Stimulated activated CD8-positive, alpha-beta memory T cell treated with anti-CD3 and anti-CD28 coated beads, Interleukin-4, amount 100 ng/mL, for 4 hours (primary cell): ENCODE measurements at regions not wholly inside any gene's neighbourhood (a gene's known extent, or its start where the extent isn't known, plus 50 kb on each side); places are given as distances from the start of the nearest gene placed in this dataset.

ENCODE experiments used
- DNase-seq, 2 donors: peaks; one replicate each; pipeline ENCODE4 v3.0.0-alpha.2; 2020; ENCODE audit warnings: low read depth in 2 of 2, low spot score in 1 of 2

GRCh38 chr18:38353149-38353548 is 787.6 kb upstream of the CELF4 start:
- DNase-seq, result no peak

DNA sequence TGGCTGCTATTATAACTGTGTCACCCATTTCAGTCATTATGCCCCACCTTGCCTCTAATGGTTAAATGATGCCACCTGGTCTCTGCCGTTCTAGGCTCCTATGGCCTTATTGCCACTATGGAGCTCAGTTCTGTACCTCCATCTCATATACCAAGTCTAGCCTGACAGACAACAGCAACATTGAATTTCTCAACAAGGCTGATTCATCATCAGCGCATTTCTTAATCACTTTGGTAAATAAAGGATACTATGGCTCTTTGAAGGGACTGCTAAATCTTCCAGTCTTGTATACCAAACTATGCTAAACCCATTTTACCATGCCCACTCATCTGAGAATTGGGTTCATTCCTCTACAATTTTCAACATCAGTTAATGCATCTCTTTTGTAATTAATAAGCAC is 784.5 kb upstream of the CELF4 start:
- DNase-seq, result no peak

- no peak for DNase-seq
Observed at GRCh38 chr18:38330573-38330972, 765.0 kb upstream of the CELF4 start.

DNA sequence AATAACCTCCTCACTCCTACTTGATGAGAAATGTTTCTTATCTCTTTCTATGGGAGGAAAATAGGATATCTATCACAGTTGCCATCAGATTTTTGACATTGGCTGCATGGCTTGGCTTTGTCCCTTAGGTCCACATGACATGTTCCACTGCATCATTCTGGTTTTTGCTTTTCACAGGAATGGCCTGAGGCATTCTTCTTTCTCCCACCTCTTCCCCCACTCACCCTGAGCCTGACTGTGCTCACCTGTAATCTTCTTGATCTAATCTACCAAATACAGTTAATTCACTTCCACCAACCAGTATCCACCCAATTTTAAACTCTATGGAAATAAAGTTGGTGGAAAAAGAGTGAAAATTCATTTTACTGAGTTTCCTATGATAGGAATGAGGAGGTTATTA is 763.5 kb upstream of the CELF4 start:
- no peak for DNase-seq

DNA sequence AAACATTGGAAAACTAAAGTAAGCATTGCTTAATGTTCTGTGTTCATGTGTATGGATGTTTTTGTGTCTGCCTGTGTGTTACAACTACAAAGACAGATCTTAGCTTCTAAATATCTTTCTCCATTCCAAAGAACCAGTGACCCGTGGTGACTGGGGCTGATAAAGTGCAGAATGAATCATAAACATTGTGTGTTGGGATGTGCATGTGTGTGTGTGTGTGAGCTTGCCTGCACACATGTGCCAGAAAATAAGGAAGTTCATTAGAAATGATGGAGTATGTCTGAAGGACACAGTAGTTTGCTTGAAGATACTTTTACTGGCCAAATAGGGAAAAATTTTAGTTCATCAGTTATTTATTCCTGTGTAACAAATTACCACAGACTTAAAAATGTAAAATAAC is 756.6 kb upstream of the CELF4 start:
- no peak for DNase-seq

DNA sequence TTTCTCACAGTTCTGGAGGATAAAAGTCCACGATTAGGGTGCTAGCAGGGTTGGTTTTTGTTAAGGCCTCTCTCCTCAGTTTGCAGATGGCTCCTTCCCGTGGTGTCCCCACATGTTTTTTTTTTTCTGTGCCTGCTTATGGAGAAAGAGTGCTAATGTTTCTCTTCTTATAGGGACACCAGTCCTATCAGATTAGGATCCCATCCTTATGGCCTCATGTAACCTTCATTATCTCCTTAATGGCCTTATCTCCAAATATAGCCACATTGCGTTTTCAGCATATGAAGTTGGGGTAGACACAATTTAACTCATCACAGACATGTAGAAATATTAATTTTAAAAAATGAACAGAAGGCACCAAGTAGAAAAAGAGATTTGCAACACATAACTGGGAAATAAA is 755.7 kb upstream of the CELF4 start:
- DNase-seq, result no peak

GRCh38 chr18:38318416-38318815 is 752.8 kb upstream of the CELF4 start:
- no peak for DNase-seq

DNA sequence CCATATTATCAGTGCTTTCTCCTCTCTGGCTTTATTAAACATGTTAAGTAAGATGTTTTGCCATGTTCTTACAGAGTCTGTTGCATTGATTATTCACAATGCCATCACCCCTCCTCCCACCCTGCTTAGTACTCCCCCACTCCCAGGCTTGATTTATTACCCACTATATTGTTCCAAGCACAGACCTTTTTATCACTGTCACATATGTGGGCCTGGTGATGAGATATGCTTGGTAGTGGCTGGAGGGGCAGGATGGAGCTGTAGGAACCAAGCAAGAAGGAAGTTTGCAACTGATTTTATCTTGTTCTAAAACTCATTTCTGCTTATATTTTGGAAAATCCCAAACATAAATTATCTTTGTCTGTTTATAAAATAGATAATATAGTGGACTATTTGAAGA is 748.2 kb upstream of the CELF4 start:
- no peak for DNase-seq

DNA sequence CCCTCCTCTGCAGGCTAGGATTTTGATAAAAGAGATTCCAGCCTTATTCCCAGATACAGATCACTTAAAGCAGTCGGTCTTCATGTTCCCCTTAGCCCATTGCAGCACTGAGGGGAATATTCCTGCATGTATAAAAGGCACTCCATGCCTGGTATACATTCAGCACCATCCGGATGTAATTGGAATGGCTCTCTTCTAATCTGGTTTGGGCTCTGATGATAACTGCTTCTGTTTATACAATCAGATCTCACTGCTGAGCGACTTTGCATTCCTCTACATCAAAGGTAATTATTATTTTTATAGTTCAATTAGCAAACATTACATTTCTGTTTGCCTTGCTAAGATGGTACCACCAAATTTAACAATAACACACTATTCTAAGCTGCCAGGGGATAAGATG is 746.9 kb upstream of the CELF4 start:
- DNase-seq, result no peak

DNA sequence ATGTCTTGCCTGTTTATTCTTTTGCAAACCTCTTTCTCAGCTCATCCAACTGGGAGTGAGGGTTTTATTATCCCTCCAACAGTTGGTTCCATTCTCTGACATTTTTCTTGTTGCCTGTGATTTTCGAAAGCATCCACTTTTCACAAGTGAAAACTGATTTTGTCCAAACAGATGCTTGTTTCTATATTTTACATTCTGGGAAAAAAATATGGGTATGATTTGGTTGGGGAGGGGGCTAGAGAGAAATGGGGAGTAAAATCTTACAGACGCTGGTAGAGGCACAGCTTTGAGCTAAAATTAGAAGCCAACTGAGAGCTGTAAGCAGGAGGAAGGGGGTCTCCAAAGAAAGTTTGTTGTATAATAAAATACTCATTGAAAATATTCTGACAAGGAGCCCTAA is 745.3 kb upstream of the CELF4 start:
- DNase-seq, result no peak

DNA sequence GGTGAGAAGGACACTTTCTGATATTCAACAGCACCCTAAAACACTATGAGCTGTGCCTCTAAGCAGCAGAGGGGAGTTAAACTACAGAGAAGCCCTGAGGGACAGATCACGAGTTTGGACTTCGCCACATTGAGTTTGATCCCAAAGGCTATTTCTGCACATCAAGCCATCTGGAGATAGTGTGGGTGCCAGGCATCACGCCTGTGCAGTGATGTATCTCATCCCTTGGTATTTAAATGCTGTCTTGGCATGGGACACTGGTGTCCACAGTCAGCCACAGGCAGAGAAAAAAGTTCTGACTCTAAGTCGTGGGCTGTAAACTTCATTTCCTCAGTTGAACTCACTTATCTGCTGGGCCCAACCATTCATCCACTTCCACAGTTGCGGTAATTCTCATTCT is 742.3 kb upstream of the CELF4 start:
- DNase-seq, result no peak

DNA sequence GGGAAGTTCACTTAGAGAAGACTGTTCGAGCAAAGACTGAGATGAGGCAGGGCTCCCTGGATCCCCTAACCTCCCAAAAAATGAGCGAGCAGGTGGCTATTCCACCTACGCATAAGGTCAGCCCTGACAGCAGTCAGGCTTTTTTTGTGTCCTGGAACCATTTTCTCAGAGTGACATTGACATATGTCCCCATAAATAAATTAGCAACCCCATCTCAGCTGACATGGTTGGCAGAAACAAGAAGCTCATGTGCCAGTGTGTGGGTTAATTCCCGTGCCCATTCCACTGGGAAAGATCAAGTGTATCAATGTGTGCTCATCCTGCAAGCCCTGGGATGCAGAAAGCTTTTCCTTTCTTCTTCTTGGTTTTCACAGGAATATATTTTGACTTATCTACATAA is 740.4 kb upstream of the CELF4 start:
- DNase-seq, result no peak

GRCh38 chr18:38301621-38302020 is 736.0 kb upstream of the CELF4 start:
- no peak for DNase-seq

- no peak for DNase-seq
Observed at GRCh38 chr18:38297910-38298309, 732.3 kb upstream of the CELF4 start.

DNA sequence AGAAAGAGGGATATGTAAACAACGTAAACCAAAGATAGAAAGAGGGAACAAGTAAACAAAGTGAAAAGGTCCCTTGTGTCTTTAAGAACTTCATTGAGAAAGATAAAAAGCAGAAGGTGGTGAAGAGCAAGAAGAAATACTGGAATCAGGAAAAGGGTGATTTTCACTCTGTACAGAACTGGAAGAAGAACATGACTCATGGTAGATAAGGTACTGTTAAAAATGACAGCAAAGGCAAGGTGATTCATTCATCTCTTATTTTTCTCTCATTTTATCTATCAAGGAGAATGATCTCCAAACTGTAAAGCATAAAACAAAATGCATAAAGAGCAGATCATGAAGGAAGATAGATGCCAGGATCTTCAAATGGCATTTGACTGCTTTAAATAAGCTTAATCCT is 724.6 kb upstream of the CELF4 start:
- no peak for DNase-seq

DNA sequence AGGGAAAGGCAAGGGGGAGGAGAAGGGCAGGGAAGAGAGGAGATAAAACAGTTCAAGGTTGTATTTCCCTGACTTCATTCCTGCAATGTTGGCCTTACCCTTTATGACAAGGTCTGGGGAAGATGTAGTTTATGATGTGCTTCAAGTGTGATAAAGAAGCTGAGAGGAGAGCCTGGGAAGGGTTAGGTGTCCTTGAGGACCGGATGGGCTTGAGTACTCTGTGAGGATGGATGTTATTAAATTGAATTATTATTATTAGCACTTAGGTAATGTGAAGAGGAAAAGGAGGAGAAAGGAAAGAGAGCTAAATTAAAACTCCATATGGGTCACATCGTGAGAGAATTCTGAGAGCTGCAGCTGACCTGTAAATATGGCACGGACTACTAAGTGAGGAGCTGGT is 719.4 kb upstream of the CELF4 start:
- no peak for DNase-seq

DNA sequence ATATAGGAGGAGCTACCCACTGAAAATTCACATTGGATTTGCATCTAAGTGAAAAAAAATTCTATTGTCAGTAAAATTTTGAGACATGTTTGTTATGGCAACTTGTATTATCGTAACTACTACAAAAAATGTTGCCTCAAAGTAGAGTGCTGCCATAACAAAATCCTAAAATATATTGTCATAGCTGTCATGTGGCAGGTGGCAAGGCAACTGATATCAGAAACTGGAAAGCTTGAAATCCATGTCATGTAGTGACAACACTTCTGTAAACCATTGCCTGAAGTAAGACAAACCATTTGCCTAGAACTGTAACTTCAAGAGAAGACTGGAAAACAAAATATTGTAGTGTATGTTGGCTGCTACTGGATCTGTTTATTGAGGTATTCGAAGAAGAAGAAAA is 697.5 kb upstream of the CELF4 start:
- DNase-seq, result no peak

- no peak for DNase-seq
Observed at GRCh38 chr18:38262661-38263060, 697.1 kb upstream of the CELF4 start.

- no peak for DNase-seq
Observed at GRCh38 chr18:38257661-38258060, 692.1 kb upstream of the CELF4 start.

DNA sequence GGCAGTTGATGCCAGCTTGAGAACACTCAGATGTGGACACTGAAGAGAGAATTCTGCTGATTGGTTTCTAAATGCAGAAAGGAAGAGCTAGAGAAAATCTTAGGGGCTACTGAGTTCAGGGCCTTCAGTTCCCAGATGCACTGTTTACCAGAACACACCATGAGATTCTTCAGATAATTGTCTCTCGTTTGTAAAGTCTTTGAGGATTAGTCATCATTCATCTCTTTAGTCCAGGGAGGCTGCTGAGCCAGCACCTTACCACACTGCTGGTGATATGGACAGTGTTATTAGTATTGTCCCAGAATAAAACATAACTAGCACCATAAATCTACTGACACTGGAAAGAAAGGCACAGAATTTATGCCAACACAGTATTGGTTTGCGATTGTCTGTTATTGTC is 690.8 kb upstream of the CELF4 start:
- no peak for DNase-seq

DNA sequence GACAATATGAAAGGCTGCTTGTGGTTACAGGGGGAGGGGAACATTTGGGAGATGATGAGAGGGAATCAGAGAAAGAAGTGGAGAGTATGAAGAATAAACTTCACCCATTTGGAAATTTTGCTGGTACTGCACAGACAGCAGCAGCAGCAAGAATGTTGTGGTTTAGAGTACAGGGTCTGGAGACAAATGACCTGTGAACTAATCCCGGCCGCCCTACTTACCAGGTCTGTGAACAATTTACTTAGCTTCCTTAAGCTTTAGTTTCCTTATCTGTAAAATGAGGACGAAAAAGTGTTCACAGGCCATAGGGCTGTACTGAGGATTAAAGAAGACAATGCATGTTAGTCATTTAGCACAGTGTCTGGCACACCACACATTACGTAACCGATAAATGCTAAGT is 685.4 kb upstream of the CELF4 start:
- no peak for DNase-seq

DNA sequence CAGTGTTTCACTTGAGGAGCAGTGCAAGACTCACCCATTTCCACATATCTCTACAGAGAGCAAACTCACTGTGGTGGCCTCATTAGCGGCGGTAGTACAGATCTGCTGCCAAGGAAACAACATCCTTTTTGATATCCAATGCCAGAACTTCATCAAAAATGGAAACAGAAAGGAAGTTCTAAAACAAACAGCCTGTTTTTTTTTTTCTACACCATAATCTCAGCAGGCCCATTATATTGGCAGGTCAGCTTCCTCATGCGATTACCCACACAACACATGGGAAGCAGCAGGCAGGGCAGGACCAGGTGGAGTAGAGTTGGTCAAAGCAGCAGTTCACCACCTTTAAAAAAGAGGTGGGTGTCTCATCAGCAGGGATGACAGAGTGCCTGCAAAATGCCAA is 678.9 kb upstream of the CELF4 start:
- DNase-seq, result no peak

DNA sequence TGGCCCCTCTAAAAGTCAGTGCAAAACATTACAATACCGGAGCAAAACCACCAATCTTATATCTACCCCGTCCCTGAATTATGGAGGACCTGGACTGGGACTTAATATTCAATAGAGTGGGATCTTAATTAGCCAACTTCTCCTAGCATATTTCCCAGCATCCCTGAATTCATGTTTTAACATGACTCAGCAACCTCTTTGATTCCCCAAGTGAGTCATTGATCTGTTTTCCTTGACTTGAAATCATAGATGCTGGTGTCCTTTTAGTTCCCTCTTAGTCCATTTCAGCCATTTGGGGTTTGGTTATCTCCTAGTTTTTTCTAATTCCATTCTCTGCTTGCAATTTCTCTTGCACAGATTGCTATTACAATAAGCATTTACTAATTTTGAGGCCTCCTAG is 677.7 kb upstream of the CELF4 start:
- DNase-seq, result no peak

DNA sequence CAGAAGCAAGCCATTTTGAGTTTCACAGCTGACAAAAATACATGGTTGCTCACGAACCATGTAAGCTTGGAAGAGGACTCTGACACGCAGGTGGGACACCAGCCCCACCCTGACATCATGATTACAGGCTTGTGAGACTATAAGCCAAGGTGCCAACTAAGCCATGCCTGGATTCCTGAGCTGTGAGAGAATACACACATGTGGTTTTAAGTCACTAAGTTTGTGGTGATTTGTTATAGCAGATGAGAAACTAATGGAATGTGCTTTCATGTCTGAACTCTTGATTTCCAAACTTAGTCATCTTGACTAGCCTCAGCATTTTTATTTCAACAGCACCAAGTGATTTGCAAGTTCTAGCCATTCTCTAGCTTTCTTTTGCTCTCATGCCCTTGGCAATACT is 676.1 kb upstream of the CELF4 start:
- DNase-seq, result no peak
